ENCODE measurements at regions not wholly inside any gene's neighbourhood (a gene's known extent, or its start where the extent isn't known, plus 50 kb on each side); places are given as distances from the start of the nearest gene placed in this dataset.
A peak's percentile ranks its signal among the peaks of the same experiment; 100 is the strongest.

DNA sequence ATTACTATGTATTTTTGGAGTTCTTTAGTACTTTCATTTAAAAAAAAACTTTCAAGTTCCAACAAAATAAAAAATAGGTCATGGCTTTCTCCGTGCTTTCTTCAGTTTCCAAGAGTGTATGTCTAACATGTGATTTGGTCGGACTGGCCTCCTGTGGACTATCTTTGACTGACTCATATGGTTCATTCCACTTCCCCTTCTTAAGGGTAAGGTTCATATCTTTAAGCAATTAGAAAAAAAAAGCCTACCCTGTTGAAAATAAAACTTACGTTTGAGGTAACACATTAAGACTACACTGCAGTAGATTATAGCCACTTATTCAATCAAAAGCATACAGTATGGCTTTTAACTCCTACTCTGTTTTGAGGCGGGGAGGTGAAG lies 112.8 kb upstream of the AHR start:
- H3K4me3 ChIP-seq: no peak overlapping the region
- WGBS, 2 donors: 57 to 59% methylated on average over 4 of the region's 4 CpGs
- peak in 1 of 2 donors; percentile 76 for ATAC-seq (ENCODE audit: low FRiP score in 2 of 2)
- no peaks in the 10 kb centered on the region for H3K27me3 ChIP-seq
- H3K9me3 ChIP-seq: no peaks in the 10 kb centered on the region
- H3K36me3 ChIP-seq: no peaks in the 10 kb centered on the region
- H3K27ac ChIP-seq: no peak overlapping the region
- peaks cover 0 to 17% (median 10%) of the 10 kb centered on the region in 4 donors for H3K4me1 ChIP-seq
- no peak for DNase-seq
- no peak for TF ChIP-seq POLR2A (IDR thresholded peaks at IDR 0.05)
- TF ChIP-seq POLR2AphosphoS5 (IDR thresholded peaks at IDR 0.05): no peak
- TF ChIP-seq EP300 (IDR thresholded peaks at IDR 0.05): no peak
- TF ChIP-seq, protein P1, sequence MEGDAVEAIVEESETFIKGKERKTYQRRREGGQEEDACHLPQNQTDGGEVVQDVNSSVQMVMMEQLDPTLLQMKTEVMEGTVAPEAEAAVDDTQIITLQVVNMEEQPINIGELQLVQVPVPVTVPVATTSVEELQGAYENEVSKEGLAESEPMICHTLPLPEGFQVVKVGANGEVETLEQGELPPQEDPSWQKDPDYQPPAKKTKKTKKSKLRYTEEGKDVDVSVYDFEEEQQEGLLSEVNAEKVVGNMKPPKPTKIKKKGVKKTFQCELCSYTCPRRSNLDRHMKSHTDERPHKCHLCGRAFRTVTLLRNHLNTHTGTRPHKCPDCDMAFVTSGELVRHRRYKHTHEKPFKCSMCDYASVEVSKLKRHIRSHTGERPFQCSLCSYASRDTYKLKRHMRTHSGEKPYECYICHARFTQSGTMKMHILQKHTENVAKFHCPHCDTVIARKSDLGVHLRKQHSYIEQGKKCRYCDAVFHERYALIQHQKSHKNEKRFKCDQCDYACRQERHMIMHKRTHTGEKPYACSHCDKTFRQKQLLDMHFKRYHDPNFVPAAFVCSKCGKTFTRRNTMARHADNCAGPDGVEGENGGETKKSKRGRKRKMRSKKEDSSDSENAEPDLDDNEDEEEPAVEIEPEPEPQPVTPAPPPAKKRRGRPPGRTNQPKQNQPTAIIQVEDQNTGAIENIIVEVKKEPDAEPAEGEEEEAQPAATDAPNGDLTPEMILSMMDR (IDR thresholded peaks at IDR 0.05): no peak

DNA sequence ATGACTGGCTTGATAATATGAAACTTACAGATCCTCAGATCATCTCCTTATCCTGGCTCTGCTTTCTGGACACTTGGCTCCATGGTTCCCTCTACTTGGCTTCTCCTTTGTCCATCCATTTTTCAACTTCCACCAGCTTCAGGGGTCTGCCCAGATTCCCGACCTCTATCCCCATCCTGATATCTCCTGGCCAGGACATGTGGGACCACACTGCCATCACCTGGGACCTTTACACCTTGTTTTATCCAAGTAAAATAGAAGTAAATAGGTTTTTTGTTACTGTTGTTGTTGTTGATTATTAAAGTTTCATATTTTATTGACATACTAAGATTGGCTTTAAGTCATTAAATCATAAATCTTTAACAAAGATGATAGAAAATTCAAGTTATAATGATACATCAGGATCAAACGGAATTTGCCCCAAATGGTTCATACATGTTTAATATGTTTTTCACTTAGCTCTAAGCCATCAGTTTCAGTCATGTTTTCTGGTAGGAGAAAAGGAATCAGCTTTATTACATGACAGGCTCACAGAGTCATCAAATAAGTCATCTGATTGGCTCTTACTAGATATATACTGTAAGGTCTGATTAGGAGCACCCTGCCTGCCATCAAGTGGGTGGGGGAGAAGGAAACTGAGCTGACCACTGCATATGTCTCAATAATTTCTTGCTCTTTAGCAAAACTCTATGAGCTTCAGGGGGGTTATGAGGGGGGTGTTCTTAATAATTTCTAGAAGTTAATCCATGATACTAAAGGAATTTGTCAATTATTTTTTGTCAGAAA lies 111.5 kb upstream of the AHR start:
- DNase-seq: no peak
- 93 to 96% methylated on average over 2 of the region's 2 CpGs for WGBS, 2 donors
- Histone ChIP-seq H3K27me3 (no peaks in the 10 kb centered on the region), H3K36me3 (no peaks in the 10 kb centered on the region), H3K27ac (no peak overlapping the region), H3K4me3 (no peak overlapping the region), H3K4me1 (peaks cover 0 to 17% (median 10%) of the 10 kb centered on the region in 4 donors), H3K9me3 (no peaks in the 10 kb centered on the region)
- no peak for ATAC-seq (ENCODE audit: low FRiP score in 2 of 2)
- TF ChIP-seq, protein P1 (IDR thresholded peaks at IDR 0.05): no peak
- TF ChIP-seq POLR2AphosphoS5 (IDR thresholded peaks at IDR 0.05) (no peak), POLR2A (IDR thresholded peaks at IDR 0.05) (no peak), EP300 (IDR thresholded peaks at IDR 0.05) (no peak)

DNA sequence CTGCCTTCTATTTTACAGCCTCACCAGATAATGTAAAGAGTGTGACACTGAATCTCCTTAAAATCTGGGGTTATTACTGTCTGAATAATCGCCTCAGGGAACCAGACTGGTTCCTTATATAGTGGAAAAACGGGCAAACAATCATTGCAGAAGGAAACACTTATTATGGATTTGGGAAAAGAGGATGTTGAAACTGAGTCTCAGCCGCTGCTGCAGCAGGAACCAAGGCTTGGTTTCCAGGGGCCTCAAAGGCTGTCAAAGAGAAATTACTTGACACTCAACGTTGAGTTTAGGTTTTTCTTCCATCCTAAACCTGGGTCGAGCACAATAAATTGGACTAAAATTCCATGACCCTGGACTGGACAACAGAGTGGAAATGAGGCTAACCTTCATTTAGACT lies 103.8 kb upstream of the AHR start:
- TF ChIP-seq, protein P1 (IDR thresholded peaks at IDR 0.05): no peak
- TF ChIP-seq POLR2AphosphoS5 (IDR thresholded peaks at IDR 0.05): no peak
- no peak for TF ChIP-seq POLR2A (IDR thresholded peaks at IDR 0.05)
- TF ChIP-seq EP300 (IDR thresholded peaks at IDR 0.05): no peak
- no peaks in the 10 kb centered on the region for H3K36me3 ChIP-seq
- H3K27me3 ChIP-seq: no peaks in the 10 kb centered on the region
- no peaks in the 10 kb centered on the region for H3K9me3 ChIP-seq
- ATAC-seq (ENCODE audit: low FRiP score in 2 of 2) (no peak), DNase-seq (no peak)
- H3K4me1 ChIP-seq: no peaks in the 10 kb centered on the region
- no peak overlapping the region for H3K27ac ChIP-seq
- WGBS, 2 donors: 57 to 66% methylated on average over 5 of the region's 5 CpGs
- no peak overlapping the region for H3K4me3 ChIP-seq

DNA sequence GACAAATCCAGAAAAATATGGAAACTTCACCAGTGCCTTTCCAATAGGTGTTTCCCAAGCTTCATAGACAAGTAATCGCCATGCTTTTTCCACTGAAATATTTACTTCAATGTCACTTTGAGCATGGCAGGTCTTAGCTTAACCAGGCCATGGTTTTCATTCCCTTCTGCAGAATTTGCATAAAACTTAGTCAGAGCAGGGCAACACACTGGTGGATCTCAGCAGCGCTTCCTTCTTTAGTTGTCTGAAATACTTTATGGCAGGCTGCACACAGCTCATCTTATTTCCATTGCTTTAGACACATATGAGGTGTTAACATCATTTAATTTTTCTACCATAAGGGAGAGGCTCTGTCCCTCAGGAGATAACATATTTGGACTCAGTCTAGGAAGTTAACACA lies 102.9 kb upstream of the AHR start:
- no peak for ATAC-seq (ENCODE audit: low FRiP score in 2 of 2)
- WGBS, 2 donors: 97 to 98% methylated on average over 2 of the region's 2 CpGs

More for the DNA sequence above, 102.9 kb upstream of the AHR start:
- H3K27me3 ChIP-seq: no peaks in the 10 kb centered on the region
- no peaks in the 10 kb centered on the region for H3K4me1 ChIP-seq
- no peak for DNase-seq
- no peak overlapping the region for H3K27ac ChIP-seq
- TF ChIP-seq POLR2A (IDR thresholded peaks at IDR 0.05) (no peak), POLR2AphosphoS5 (IDR thresholded peaks at IDR 0.05) (no peak), EP300 (IDR thresholded peaks at IDR 0.05) (no peak)
- TF ChIP-seq, protein P1 (IDR thresholded peaks at IDR 0.05): no peak
- no peaks in the 10 kb centered on the region for H3K9me3 ChIP-seq
- no peaks in the 10 kb centered on the region for H3K36me3 ChIP-seq
- H3K4me3 ChIP-seq: no peak overlapping the region
